HG03025 (cell line): ENCODE measurements at regions not wholly inside any gene's neighbourhood (a gene's known extent, or its start where the extent isn't known, plus 50 kb on each side); places are given as distances from the start of the nearest gene placed in this dataset.
"Not testable (repeated sequence)": the region's sequence is repeated elsewhere in the genome, so short reads cannot be mapped to it uniquely, and the experiment has no call there.

Experiments used
- ATAC-seq: cut with Tn5 transposase; IDR thresholded peaks from one replicate; pipeline ENCODE4 v1.9.1; 2021; ENCODE audit warnings: mild to moderate bottlenecking, moderate library complexity; ENCODE audit not compliant: unreplicated experiment, low FRiP score

- no peak for ATAC-seq
Observed at GRCh38 chr5:62051747-62052146, 254.3 kb upstream of the KIF2A start.

- no peak for ATAC-seq
Observed at GRCh38 chr5:62059960-62060359, 246.0 kb upstream of the KIF2A start.

- ATAC-seq = no peak
Observed at GRCh38 chr5:62065050-62065449, 241.0 kb upstream of the KIF2A start.

GRCh38 chr5:62066761-62067277, 239.2 kb upstream of the KIF2A start:
- no peak for ATAC-seq

- ATAC-seq = no peak
Observed at GRCh38 chr5:62068554-62068953, 237.5 kb upstream of the KIF2A start.

GRCh38 chr5:62077387-62077786, 228.6 kb upstream of the KIF2A start:
- no peak for ATAC-seq

- ATAC-seq = no peak
Observed at GRCh38 chr5:62077823-62078550, 228.0 kb upstream of the KIF2A start.

GRCh38 chr5:62082370-62082801, 223.6 kb upstream of the KIF2A start:
- no peak for ATAC-seq

- ATAC-seq = no peak
Observed at GRCh38 chr5:62083247-62083646, 222.8 kb upstream of the KIF2A start.

GRCh38 chr5:62083661-62084060, 222.3 kb upstream of the KIF2A start:
- no peak for ATAC-seq

GRCh38 chr5:62084391-62084790, 221.6 kb upstream of the KIF2A start:
- no peak for ATAC-seq

GRCh38 chr5:62090953-62091352, 215.1 kb upstream of the KIF2A start:
- ATAC-seq = no peak

GRCh38 chr5:62093411-62093810, 212.6 kb upstream of the KIF2A start:
- no peak for ATAC-seq

GRCh38 chr5:62093976-62094375, 212.0 kb upstream of the KIF2A start:
- no peak for ATAC-seq

- ATAC-seq = no peak
Observed at GRCh38 chr5:62097361-62097760, 208.6 kb upstream of the KIF2A start.

- ATAC-seq = no peak
Observed at GRCh38 chr5:62100201-62100600, 205.8 kb upstream of the KIF2A start.

- not testable (repeated sequence) for ATAC-seq
Observed at GRCh38 chr5:62103863-62104262, 202.1 kb upstream of the KIF2A start.

GRCh38 chr5:62111428-62111827, 194.6 kb upstream of the KIF2A start:
- ATAC-seq = no peak

- no peak for ATAC-seq
Observed at GRCh38 chr5:62112689-62113228, 193.2 kb upstream of the KIF2A start.

- ATAC-seq = no peak
Observed at GRCh38 chr5:62115014-62115413, 191.0 kb upstream of the KIF2A start.

- ATAC-seq = no peak
Observed at GRCh38 chr5:62124266-62124665, 181.7 kb upstream of the KIF2A start.

- no peak for ATAC-seq
Observed at GRCh38 chr5:62126090-62126489, 179.9 kb upstream of the KIF2A start.
